HepG2 (cell line): ENCODE measurements at regions not wholly inside any gene's neighbourhood (a gene's known extent, or its start where the extent isn't known, plus 50 kb on each side); places are given as distances from the start of the nearest gene placed in this dataset.

Experiments
- ATAC-seq: fragments of 200-7000 bp; cut with Tn5 transposase; 3 replicates; pipeline ENCODE4 v1.9.1; 2020; ENCODE audit warnings: mild to moderate bottlenecking, moderate library complexity
- BruUV-seq: library from RNA; stranded (reverse); fragments of 400-500 nt; replicated peaks from 2 replicates; lab custom pipeline; 2021; lab: Mats Ljungman, UMichigan
- CTCF ChIA-PET: fragments of 300-600 bp; formaldehyde crosslinking; extraction: SDS; loops from one replicate; lab custom pipeline; 2021; ENCODE audit warnings: low total read pairs, inconsistent platforms, low intra/inter-chr PET ratio; lab: Yijun Ruan, JAX
- POLR2A ChIA-PET: fragments of 350-600 bp; sonication (Branson Sonifier 250); formaldehyde crosslinking; loops from one replicate; lab custom pipeline; 2020; ENCODE audit warnings: antibody characterized with exemption, inconsistent platforms; lab: Yijun Ruan, JAX
- DNase-seq: peaks from one replicate; pipeline ENCODE4 v3.0.0-alpha.2; 2015; ENCODE audit warnings: low spot score
- FAIRE-seq: peaks from 3 replicates; lab custom pipeline; 2011; peaks lifted over from hg19 to GRCh38; lab: Jason Lieb, UNC
- H2AFZ ChIP-seq: one replicate; pipeline ENCODE4 v1.6.1; 2011; ENCODE audit warnings: low read length, inconsistent platforms
- H3K27ac ChIP-seq: fragments of 300-600 bp; 3 replicates; pipeline ENCODE4 v1.8.0; 2011; ENCODE audit warnings: mixed run types, mild to moderate bottlenecking, mixed read lengths, low read length, inconsistent platforms; ENCODE audit not compliant: insufficient read depth; ENCODE audit errors: extremely low read length
- H3K27me3 ChIP-seq, 2 experiments: fragments of 200-600 bp in 1 of 2; 2 replicates in 1 of 2; 3 replicates in 1 of 2; pipeline versions ENCODE4 v1.6.0 to v1.8.0; 2011; ENCODE audit warnings: low read length in 2 of 2, mild to moderate bottlenecking in 2 of 2, moderate library complexity in 2 of 2, inconsistent platforms in 1 of 2; ENCODE audit not compliant: insufficient read depth in 2 of 2, control insufficient read depth in 1 of 2
- H3K36me3 ChIP-seq, 2 experiments: fragments of 200-600 bp in 1 of 2; replicated peaks in 1 of 2; 2 replicates in 1 of 2; 3 replicates in 1 of 2; pipeline versions ENCODE4 v1.5.1 to v1.8.0; 2011; ENCODE audit warnings: low read length in 2 of 2, inconsistent platforms in 1 of 2; ENCODE audit not compliant: insufficient read depth in 2 of 2, control insufficient read depth in 1 of 2
- H3K4me1 ChIP-seq: 2 replicates; pipeline ENCODE4 v1.5.1; 2012; ENCODE audit warnings: low read length, inconsistent platforms; ENCODE audit not compliant: insufficient read depth
- H3K4me2 ChIP-seq: 2 replicates; pipeline ENCODE4 v1.6.0; 2011; ENCODE audit warnings: low read depth, low read length, inconsistent platforms
- H3K4me3 ChIP-seq, 3 experiments: fragments of 200-600 bp in 1 of 3; sonication (generic), shearing (Covaris generic) in 1 of 3; replicated peaks in 1 of 3; 2 replicates each; pipeline ENCODE4 v1.5.1; 2011 to 2016; ENCODE audit warnings: low read length in 3 of 3, inconsistent platforms in 2 of 3, low read depth in 2 of 3, mild to moderate bottlenecking in 2 of 3, control low read depth in 1 of 3, mixed read lengths in 1 of 3; ENCODE audit not compliant: insufficient read depth in 1 of 3
- H3K79me2 ChIP-seq: one replicate; pipeline ENCODE4 v1.6.1; 2011; ENCODE audit warnings: low read length, inconsistent platforms; ENCODE audit not compliant: insufficient read depth
- H3K9ac ChIP-seq: 2 replicates; pipeline ENCODE4 v1.6.0; 2011; ENCODE audit warnings: mild to moderate bottlenecking, low read depth, low read length, inconsistent platforms; ENCODE audit not compliant: insufficient read depth
- H3K9me3 ChIP-seq: 2 replicates; pipeline ENCODE4 v1.5.1; 2012; ENCODE audit warnings: mild to moderate bottlenecking, low read length
- H4K20me1 ChIP-seq: 2 replicates; pipeline ENCODE4 v1.6.0; 2011; ENCODE audit warnings: inconsistent platforms, mild to moderate bottlenecking, low read length, moderate library complexity; ENCODE audit not compliant: insufficient read depth
- BHLHE40 ChIP-seq: IDR thresholded peaks from 2 replicates; pipeline ENCODE4 v1.6.1; 2011; ENCODE audit warnings: low read length, improper control_type of control experiment
- CHD2 ChIP-seq: IDR thresholded peaks from 2 replicates; pipeline ENCODE4 v1.6.1; 2011; ENCODE audit warnings: low read depth, low read length, improper control_type of control experiment
- IRF1 ChIP-seq: sonication (generic); formaldehyde crosslinking; IDR thresholded peaks from 2 replicates; pipeline ENCODE4 v1.4.0; 2020; ENCODE audit warnings: low read depth, mild to moderate bottlenecking, missing genetic modification reagents
- KMT2A ChIP-seq: sonication (generic); formaldehyde crosslinking; IDR thresholded peaks from 2 replicates; pipeline ENCODE4 v1.4.0; 2020; ENCODE audit warnings: missing genetic modification reagents
- MYNN ChIP-seq: sonication (generic); formaldehyde crosslinking; IDR thresholded peaks from 2 replicates; pipeline ENCODE4 v1.4.0; 2020; ENCODE audit warnings: mild to moderate bottlenecking, low read depth, missing genetic modification reagents
- NFYB ChIP-seq: sonication (generic); formaldehyde crosslinking; IDR thresholded peaks from 2 replicates; pipeline ENCODE4 v1.4.0; 2020; ENCODE audit warnings: missing genetic modification reagents
- RERE ChIP-seq: IDR thresholded peaks from 2 replicates; pipeline ENCODE4 v1.6.1; 2016; ENCODE audit warnings: low read depth, missing genetic modification reagents, missing compliant biosample characterization
- YEATS4 ChIP-seq: sonication (generic); formaldehyde crosslinking; IDR thresholded peaks from 2 replicates; pipeline ENCODE4 v1.4.0; 2020; ENCODE audit warnings: missing genetic modification reagents, borderline replicate concordance
- ZNF18 ChIP-seq: sonication (generic); formaldehyde crosslinking; IDR thresholded peaks from 2 replicates; pipeline ENCODE4 v1.8.0; 2022; ENCODE audit warnings: mild to moderate bottlenecking, missing genetic modification reagents; ENCODE audit not compliant: insufficient replicate concordance
- ZNF232 ChIP-seq: sonication (generic); formaldehyde crosslinking; IDR thresholded peaks from 2 replicates; pipeline ENCODE4 v1.4.0; 2020; ENCODE audit warnings: missing genetic modification reagents, borderline replicate concordance
- ZNF543 ChIP-seq: sonication (generic); formaldehyde crosslinking; IDR thresholded peaks from 2 replicates; pipeline ENCODE4 v1.4.0; 2020; ENCODE audit warnings: mild to moderate bottlenecking, missing genetic modification reagents
- WGBS: methylation state at CpG from one replicate; pipeline ENCODE4 v1.1.6; 2017; ENCODE audit warnings: low lambda C conversion rate; 5-methylcytosine and 5-hydroxymethylcytosine counted together
- in situ Hi-C: cut with HindIII; loops from 2 replicates; pipeline ENCODE4 v1.10.0; 2017; ENCODE audit warnings: low pct_unique_long_range_greater_than_20kb; ENCODE audit not compliant: extremely low pct_ligation_motif_present
- intact Hi-C: fragments of 100-400 bp; cut with micrococcal nuclease; formaldehyde crosslinking; loops from one replicate; pipeline ENCODE4 v1.10.0; 2022; ENCODE audit not compliant: unreplicated experiment

- 0% methylated on average over 2 of the region's 2 CpGs for WGBS
- H3K4me1 ChIP-seq: no peaks in the 10 kb centered on the region
- no peak overlapping the region for H3K9ac ChIP-seq
- DNase-seq (no peak), FAIRE-seq (no peak), ATAC-seq (no peak)
- no peak overlapping the region for H2AFZ ChIP-seq
- H3K9me3 ChIP-seq: 0 out of 2 replicates have a peak, but pooled peaks cover 4% of the 10 kb centered on the region
- in situ Hi-C loops (no loop called here), intact Hi-C loops (no loop called here)
- POLR2A ChIA-PET: no interaction called here
- TF ChIP-seq CHD2: no peak
- TF ChIP-seq ZNF18 (CRISPR knock-in tag): no peak
- no peak for TF ChIP-seq BHLHE40
- H3K4me3 ChIP-seq: no peak overlapping the region
- no TSS peak for BruUV-seq
- no peaks in the 10 kb centered on the region for H3K27me3 ChIP-seq
- H4K20me1 ChIP-seq: no peaks in the 10 kb centered on the region
- CTCF ChIA-PET: no interaction called here
- no peaks in the 10 kb centered on the region for H3K79me2 ChIP-seq
- no peak overlapping the region for H3K4me2 ChIP-seq
- H3K36me3 ChIP-seq: no peaks in the 10 kb centered on the region
- no peak overlapping the region for H3K27ac ChIP-seq
Measured at GRCh38 chrX:34491126-34491525, 166.0 kb downstream of the TMEM47 start.

GRCh38 chrX:34487364-34487763, 169.7 kb downstream of the TMEM47 start:
- DNase-seq (no peak), FAIRE-seq (no peak), ATAC-seq (no peak)
- no TSS peak for BruUV-seq
- Histone ChIP-seq H3K4me3 (no peak overlapping the region), H3K9me3 (peaks cover 5% of the 10 kb centered on the region; the same call in 1 of the 2 replicates), H3K36me3 (no peaks in the 10 kb centered on the region), H3K27ac (no peak overlapping the region), H4K20me1 (no peaks in the 10 kb centered on the region), H3K79me2 (no peaks in the 10 kb centered on the region), H3K4me1 (no peaks in the 10 kb centered on the region), H3K27me3 (no peaks in the 10 kb centered on the region), H3K9ac (no peak overlapping the region), H2AFZ (no peak overlapping the region), H3K4me2 (no peak overlapping the region)
- TF ChIP-seq ZNF543 (CRISPR knock-in tag) (no peak), KMT2A (CRISPR knock-in tag) (no peak), RERE (no peak), MYNN (CRISPR knock-in tag) (no peak), YEATS4 (CRISPR knock-in tag) (no peak), ZNF232 (CRISPR knock-in tag) (no peak), NFYB (CRISPR knock-in tag) (no peak), IRF1 (no peak)
- in situ Hi-C loops (no loop called here), intact Hi-C loops (no loop called here)
- ChIA-PET CTCF (no interaction called here), POLR2A (no interaction called here)
